Panc1 (cell line): ENCODE measurements at regions not wholly inside any gene's neighbourhood (a gene's known extent, or its start where the extent isn't known, plus 50 kb on each side); places are given as distances from the start of the nearest gene placed in this dataset.

Experiments used
- ATAC-seq: fragments of 200-7000 bp; cut with Tn5 transposase; 2 replicates; pipeline ENCODE4 v1.9.1; 2020; ENCODE audit warnings: mild to moderate bottlenecking, moderate library complexity
- BruUV-seq: library from RNA; stranded (reverse); fragments of 400-500 nt; replicated peaks from 2 replicates; lab custom pipeline; 2021; lab: Mats Ljungman, UMichigan
- CTCF ChIA-PET: fragments of 300-600 bp; sonication (Branson Sonifier 250); formaldehyde crosslinking; loops from one replicate; lab custom pipeline; 2022; ENCODE audit warnings: antibody characterized with exemption; lab: Charles Lee
- POLR2A ChIA-PET: fragments of 300-600 bp; sonication (Branson Sonifier 250); formaldehyde crosslinking; loops from one replicate; lab custom pipeline; 2022; ENCODE audit warnings: antibody characterized with exemption; lab: Charles Lee
- DNase-seq: peaks from one replicate; pipeline ENCODE4 v3.0.0-alpha.2; 2010; ENCODE audit warnings: low read depth, low spot score
- H3K27ac ChIP-seq: 2 replicates; pipeline ENCODE4 v1.5.1; 2011; ENCODE audit warnings: mild to moderate bottlenecking, low read length, inconsistent platforms
- H3K27me3 ChIP-seq: fragments of 200-500 bp; sonication (Bioruptor generic); 2 replicates; pipeline ENCODE4 v1.6.0; 2014; ENCODE audit warnings: low read length, inconsistent platforms; ENCODE audit not compliant: control insufficient read depth, insufficient read depth
- H3K36me3 ChIP-seq: fragments of 200-500 bp; sonication (Bioruptor generic); 2 replicates; pipeline ENCODE4 v1.5.1; 2014; ENCODE audit warnings: inconsistent platforms, mild to moderate bottlenecking, low read length, moderate library complexity; ENCODE audit not compliant: control insufficient read depth, insufficient read depth
- H3K4me1 ChIP-seq: 2 replicates; pipeline ENCODE4 v1.5.1; 2011; ENCODE audit warnings: inconsistent platforms, mild to moderate bottlenecking, low read length, moderate library complexity; ENCODE audit not compliant: control insufficient read depth, insufficient read depth
- H3K4me3 ChIP-seq, 2 experiments: 2 replicates each; pipeline ENCODE4 v1.5.1; 2011 to 2012; ENCODE audit warnings: low read depth in 2 of 2, low read length in 2 of 2, mild to moderate bottlenecking in 2 of 2, inconsistent platforms in 1 of 2, moderate library complexity in 1 of 2
- H3K9me3 ChIP-seq: fragments of 200-500 bp; sonication (Bioruptor generic); 2 replicates; pipeline ENCODE4 v1.5.1; 2014; ENCODE audit warnings: low read depth, mild to moderate bottlenecking, inconsistent platforms, low read length, moderate library complexity; ENCODE audit not compliant: control insufficient read depth, insufficient read depth
- POLR2AphosphoS5 ChIP-seq: IDR thresholded peaks from 2 replicates; pipeline ENCODE4 v1.6.1; 2012; ENCODE audit warnings: mild to moderate bottlenecking, low read depth, low read length, moderate library complexity
- SIN3A ChIP-seq: IDR thresholded peaks from 2 replicates; pipeline ENCODE4 v1.6.1; 2012; ENCODE audit warnings: low read depth, mild to moderate bottlenecking, low read length, moderate library complexity, borderline replicate concordance; ENCODE audit not compliant: insufficient read depth
- TCF7L2 ChIP-seq: IDR thresholded peaks from 2 replicates; pipeline ENCODE4 v1.6.1; 2011; ENCODE audit warnings: mild to moderate bottlenecking, low read depth, low read length, inconsistent platforms
- in situ Hi-C: cut with HindIII; loops from 2 replicates; pipeline ENCODE4 v1.10.0; 2016; ENCODE audit warnings: low sequenced_read_pairs, low pct_unique_long_range_greater_than_20kb
- intact Hi-C: fragments of 100-400 bp; cut with micrococcal nuclease; formaldehyde crosslinking; loops from one replicate; pipeline ENCODE4 v1.10.0; 2022; ENCODE audit not compliant: unreplicated experiment
- TF ChIP-seq, protein P1 (sequence below), 2 experiments: IDR thresholded peaks; 2 replicates each; pipeline ENCODE4 v1.6.1; 2011 to 2012; ENCODE audit warnings: low read depth in 2 of 2, control low read depth in 1 of 2, low read length in 1 of 2, mild to moderate bottlenecking in 1 of 2, moderate library complexity in 1 of 2; ENCODE audit not compliant: insufficient read depth in 1 of 2
- TF ChIP-seq, protein P2 (sequence below): fragments of 450-650 bp; IDR thresholded peaks from 2 replicates; pipeline ENCODE4 v1.5.1; 2017; ENCODE audit warnings: mild to moderate bottlenecking

DNA sequence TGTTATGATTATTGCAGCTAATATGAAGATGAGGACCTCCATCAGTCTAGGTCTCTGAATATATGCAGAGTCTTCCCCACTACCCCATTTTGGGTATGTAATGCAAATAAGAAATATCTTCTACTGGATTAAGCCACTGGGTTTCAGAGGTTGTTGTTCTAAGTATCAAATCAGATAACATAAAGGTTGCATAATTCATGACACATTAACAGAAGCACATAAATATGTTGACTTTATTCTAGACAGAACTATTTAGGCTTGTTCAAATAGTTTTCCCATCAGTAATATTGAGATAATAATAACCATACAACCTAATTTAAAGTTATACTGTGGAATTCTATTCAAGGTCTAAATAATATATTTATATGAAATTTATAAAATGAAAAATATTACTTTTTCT is 157.1 kb downstream of the ETV1 start:
- no peaks in the 10 kb centered on the region for H3K9me3 ChIP-seq
- no peak overlapping the region for H3K27ac ChIP-seq
- no peak for DNase-seq
- H3K36me3 ChIP-seq: no peaks in the 10 kb centered on the region
- no TSS peak for BruUV-seq
- ChIA-PET CTCF (no interaction called here), POLR2A (no interaction called here)
- in situ Hi-C loops: no loop called here
- H3K4me3 ChIP-seq: no peak overlapping the region
- ATAC-seq: no peak
- intact Hi-C loops: no loop called here
- TF ChIP-seq, protein P1, sequence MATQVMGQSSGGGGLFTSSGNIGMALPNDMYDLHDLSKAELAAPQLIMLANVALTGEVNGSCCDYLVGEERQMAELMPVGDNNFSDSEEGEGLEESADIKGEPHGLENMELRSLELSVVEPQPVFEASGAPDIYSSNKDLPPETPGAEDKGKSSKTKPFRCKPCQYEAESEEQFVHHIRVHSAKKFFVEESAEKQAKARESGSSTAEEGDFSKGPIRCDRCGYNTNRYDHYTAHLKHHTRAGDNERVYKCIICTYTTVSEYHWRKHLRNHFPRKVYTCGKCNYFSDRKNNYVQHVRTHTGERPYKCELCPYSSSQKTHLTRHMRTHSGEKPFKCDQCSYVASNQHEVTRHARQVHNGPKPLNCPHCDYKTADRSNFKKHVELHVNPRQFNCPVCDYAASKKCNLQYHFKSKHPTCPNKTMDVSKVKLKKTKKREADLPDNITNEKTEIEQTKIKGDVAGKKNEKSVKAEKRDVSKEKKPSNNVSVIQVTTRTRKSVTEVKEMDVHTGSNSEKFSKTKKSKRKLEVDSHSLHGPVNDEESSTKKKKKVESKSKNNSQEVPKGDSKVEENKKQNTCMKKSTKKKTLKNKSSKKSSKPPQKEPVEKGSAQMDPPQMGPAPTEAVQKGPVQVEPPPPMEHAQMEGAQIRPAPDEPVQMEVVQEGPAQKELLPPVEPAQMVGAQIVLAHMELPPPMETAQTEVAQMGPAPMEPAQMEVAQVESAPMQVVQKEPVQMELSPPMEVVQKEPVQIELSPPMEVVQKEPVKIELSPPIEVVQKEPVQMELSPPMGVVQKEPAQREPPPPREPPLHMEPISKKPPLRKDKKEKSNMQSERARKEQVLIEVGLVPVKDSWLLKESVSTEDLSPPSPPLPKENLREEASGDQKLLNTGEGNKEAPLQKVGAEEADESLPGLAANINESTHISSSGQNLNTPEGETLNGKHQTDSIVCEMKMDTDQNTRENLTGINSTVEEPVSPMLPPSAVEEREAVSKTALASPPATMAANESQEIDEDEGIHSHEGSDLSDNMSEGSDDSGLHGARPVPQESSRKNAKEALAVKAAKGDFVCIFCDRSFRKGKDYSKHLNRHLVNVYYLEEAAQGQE (IDR thresholded peaks at IDR 0.05; ENCODE audit: insufficient read depth in 1 of 2, low read depth in 2 of 2, low read length in 1 of 2): no peak
- TF ChIP-seq TCF7L2 (no peak), POLR2AphosphoS5 (no peak), SIN3A (no peak)
- TF ChIP-seq, protein P2, sequence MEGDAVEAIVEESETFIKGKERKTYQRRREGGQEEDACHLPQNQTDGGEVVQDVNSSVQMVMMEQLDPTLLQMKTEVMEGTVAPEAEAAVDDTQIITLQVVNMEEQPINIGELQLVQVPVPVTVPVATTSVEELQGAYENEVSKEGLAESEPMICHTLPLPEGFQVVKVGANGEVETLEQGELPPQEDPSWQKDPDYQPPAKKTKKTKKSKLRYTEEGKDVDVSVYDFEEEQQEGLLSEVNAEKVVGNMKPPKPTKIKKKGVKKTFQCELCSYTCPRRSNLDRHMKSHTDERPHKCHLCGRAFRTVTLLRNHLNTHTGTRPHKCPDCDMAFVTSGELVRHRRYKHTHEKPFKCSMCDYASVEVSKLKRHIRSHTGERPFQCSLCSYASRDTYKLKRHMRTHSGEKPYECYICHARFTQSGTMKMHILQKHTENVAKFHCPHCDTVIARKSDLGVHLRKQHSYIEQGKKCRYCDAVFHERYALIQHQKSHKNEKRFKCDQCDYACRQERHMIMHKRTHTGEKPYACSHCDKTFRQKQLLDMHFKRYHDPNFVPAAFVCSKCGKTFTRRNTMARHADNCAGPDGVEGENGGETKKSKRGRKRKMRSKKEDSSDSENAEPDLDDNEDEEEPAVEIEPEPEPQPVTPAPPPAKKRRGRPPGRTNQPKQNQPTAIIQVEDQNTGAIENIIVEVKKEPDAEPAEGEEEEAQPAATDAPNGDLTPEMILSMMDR: no peak
- no peaks in the 10 kb centered on the region for H3K27me3 ChIP-seq
- H3K4me1 ChIP-seq: no peaks in the 10 kb centered on the region

DNA sequence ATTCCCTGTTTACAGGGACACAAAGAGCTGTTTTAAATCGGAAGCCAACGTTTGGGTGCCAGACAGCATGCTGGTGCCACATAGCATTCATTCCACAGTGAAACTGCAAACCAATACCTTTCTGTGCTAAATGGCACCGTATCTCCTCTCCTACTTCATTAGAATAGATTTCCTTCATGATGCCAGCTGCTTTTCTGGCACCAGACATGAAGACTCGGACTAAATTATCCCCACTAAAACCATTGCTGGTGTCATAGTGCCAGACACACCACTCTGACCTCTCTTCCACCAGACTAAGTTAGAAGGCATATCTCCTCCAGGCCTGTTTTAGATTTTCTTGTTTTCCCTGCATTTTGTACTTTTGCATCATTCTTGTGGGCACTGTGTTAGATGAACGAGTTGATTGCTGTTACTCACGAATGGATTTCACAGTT is 155.1 kb downstream of the ETV1 start:
- H3K36me3 ChIP-seq: no peaks in the 10 kb centered on the region
- no peaks in the 10 kb centered on the region for H3K4me1 ChIP-seq
- ChIA-PET POLR2A (no interaction called here), CTCF (no interaction called here)
- ATAC-seq: no peak
- in situ Hi-C loops (no loop called here), intact Hi-C loops (no loop called here)
- DNase-seq: no peak
- H3K9me3 ChIP-seq: no peaks in the 10 kb centered on the region
- no peak overlapping the region for H3K4me3 ChIP-seq
- BruUV-seq: no TSS peak
- no peak overlapping the region for H3K27ac ChIP-seq
- no peak for TF ChIP-seq SIN3A
- TF ChIP-seq TCF7L2: no peak
- TF ChIP-seq, protein P2: no peak
- TF ChIP-seq, protein P1 (IDR thresholded peaks at IDR 0.05; ENCODE audit: insufficient read depth in 1 of 2, low read depth in 2 of 2, low read length in 1 of 2): no peak
- no peak for TF ChIP-seq POLR2AphosphoS5
- H3K27me3 ChIP-seq: no peaks in the 10 kb centered on the region
